HEK293 (cell line): ENCODE measurements at regions not wholly inside any gene's neighbourhood (a gene's known extent, or its start where the extent isn't known, plus 50 kb on each side); places are given as distances from the start of the nearest gene placed in this dataset.

Experiments
- ATF2 ChIP-seq: fragments of 450-650 bp; formaldehyde crosslinking; IDR thresholded peaks from 2 replicates; pipeline ENCODE4 v1.5.1; 2016; ENCODE audit warnings: missing biosample characterization, missing genetic modification characterization, low read depth
- HOXA7 ChIP-seq: sonication (generic); formaldehyde crosslinking; IDR thresholded peaks from 2 replicates; pipeline ENCODE4 v1.8.1; 2022; ENCODE audit warnings: missing genetic modification reagents, borderline replicate concordance
- KLF10 ChIP-seq: fragments of 450-650 bp; IDR thresholded peaks from 2 replicates; pipeline ENCODE4 v1.5.1; 2018; ENCODE audit warnings: missing biosample characterization, mild to moderate bottlenecking, missing genetic modification characterization
- REPIN1 ChIP-seq: fragments of 450-650 bp; formaldehyde crosslinking; IDR thresholded peaks from 2 replicates; pipeline ENCODE4 v1.5.1; 2017; ENCODE audit warnings: missing biosample characterization, missing genetic modification characterization, low read depth
- ZNF184 ChIP-seq: fragments of 450-650 bp; IDR thresholded peaks from 2 replicates; pipeline ENCODE4 v1.5.1; 2018; ENCODE audit warnings: missing biosample characterization, mild to moderate bottlenecking, missing genetic modification characterization
- ZNF274 ChIP-seq, 2 experiments: fragments of 200-500 bp in 1 of 2; fragments of 450-650 bp in 1 of 2; sonication (Bioruptor generic) in 1 of 2; formaldehyde crosslinking in 1 of 2; IDR thresholded peaks; 2 replicates each; pipeline versions ENCODE4 v1.5.1 to v1.6.1; 2014 to 2016; ENCODE audit warnings: borderline replicate concordance in 1 of 2, inconsistent platforms in 1 of 2, low read length in 1 of 2, missing biosample characterization in 1 of 2, missing genetic modification characterization in 1 of 2
- ZNF311 ChIP-seq: fragments of 450-650 bp; formaldehyde crosslinking; IDR thresholded peaks from 2 replicates; pipeline ENCODE4 v1.5.1; 2017; ENCODE audit warnings: missing biosample characterization, missing genetic modification characterization, borderline replicate concordance
- ZNF394 ChIP-seq: fragments of 450-650 bp; formaldehyde crosslinking; IDR thresholded peaks from 2 replicates; pipeline ENCODE4 v1.5.1; 2016; ENCODE audit warnings: missing biosample characterization, missing genetic modification characterization, mild to moderate bottlenecking, moderate library complexity, borderline replicate concordance
- ZNF660 ChIP-seq: fragments of 450-650 bp; IDR thresholded peaks from 2 replicates; pipeline ENCODE4 v1.5.1; 2018; ENCODE audit warnings: missing biosample characterization, mild to moderate bottlenecking, missing genetic modification characterization
- ZNF670 ChIP-seq: fragments of 450-650 bp; formaldehyde crosslinking; IDR thresholded peaks from 2 replicates; pipeline ENCODE4 v1.5.1; 2016; ENCODE audit warnings: missing biosample characterization, missing genetic modification characterization, low read depth
- TF ChIP-seq, protein P1 (sequence below): fragments of 450-650 bp; formaldehyde crosslinking; IDR thresholded peaks from 2 replicates; pipeline ENCODE4 v1.5.1; 2016; ENCODE audit warnings: missing biosample characterization, missing genetic modification characterization
- TF ChIP-seq, protein P2 (sequence below): fragments of 450-650 bp; formaldehyde crosslinking; IDR thresholded peaks from 2 replicates; pipeline ENCODE4 v1.5.1; 2016; ENCODE audit warnings: missing biosample characterization, missing genetic modification characterization

- TF ChIP-seq, protein P1, sequence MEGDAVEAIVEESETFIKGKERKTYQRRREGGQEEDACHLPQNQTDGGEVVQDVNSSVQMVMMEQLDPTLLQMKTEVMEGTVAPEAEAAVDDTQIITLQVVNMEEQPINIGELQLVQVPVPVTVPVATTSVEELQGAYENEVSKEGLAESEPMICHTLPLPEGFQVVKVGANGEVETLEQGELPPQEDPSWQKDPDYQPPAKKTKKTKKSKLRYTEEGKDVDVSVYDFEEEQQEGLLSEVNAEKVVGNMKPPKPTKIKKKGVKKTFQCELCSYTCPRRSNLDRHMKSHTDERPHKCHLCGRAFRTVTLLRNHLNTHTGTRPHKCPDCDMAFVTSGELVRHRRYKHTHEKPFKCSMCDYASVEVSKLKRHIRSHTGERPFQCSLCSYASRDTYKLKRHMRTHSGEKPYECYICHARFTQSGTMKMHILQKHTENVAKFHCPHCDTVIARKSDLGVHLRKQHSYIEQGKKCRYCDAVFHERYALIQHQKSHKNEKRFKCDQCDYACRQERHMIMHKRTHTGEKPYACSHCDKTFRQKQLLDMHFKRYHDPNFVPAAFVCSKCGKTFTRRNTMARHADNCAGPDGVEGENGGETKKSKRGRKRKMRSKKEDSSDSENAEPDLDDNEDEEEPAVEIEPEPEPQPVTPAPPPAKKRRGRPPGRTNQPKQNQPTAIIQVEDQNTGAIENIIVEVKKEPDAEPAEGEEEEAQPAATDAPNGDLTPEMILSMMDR = no peak
- TF ChIP-seq ZNF184 (tag by site-specific recombination) (no peak), HOXA7 (no peak), ZNF660 (tag by site-specific recombination) (no peak), REPIN1 (tag by site-specific recombination) (no peak), ZNF274 (IDR thresholded peaks at IDR 0.05; ENCODE audit: low read length) (no peak), ZNF274 (tag by site-specific recombination; IDR thresholded peaks at IDR 0.05; ENCODE audit: borderline replicate concordance) (no peak), ATF2 (tag by site-specific recombination) (no peak), KLF10 (tag by site-specific recombination) (no peak), ZNF311 (tag by site-specific recombination) (no peak), ZNF670 (no peak), ZNF394 (tag by site-specific recombination) (no peak)
- TF ChIP-seq, protein P2, sequence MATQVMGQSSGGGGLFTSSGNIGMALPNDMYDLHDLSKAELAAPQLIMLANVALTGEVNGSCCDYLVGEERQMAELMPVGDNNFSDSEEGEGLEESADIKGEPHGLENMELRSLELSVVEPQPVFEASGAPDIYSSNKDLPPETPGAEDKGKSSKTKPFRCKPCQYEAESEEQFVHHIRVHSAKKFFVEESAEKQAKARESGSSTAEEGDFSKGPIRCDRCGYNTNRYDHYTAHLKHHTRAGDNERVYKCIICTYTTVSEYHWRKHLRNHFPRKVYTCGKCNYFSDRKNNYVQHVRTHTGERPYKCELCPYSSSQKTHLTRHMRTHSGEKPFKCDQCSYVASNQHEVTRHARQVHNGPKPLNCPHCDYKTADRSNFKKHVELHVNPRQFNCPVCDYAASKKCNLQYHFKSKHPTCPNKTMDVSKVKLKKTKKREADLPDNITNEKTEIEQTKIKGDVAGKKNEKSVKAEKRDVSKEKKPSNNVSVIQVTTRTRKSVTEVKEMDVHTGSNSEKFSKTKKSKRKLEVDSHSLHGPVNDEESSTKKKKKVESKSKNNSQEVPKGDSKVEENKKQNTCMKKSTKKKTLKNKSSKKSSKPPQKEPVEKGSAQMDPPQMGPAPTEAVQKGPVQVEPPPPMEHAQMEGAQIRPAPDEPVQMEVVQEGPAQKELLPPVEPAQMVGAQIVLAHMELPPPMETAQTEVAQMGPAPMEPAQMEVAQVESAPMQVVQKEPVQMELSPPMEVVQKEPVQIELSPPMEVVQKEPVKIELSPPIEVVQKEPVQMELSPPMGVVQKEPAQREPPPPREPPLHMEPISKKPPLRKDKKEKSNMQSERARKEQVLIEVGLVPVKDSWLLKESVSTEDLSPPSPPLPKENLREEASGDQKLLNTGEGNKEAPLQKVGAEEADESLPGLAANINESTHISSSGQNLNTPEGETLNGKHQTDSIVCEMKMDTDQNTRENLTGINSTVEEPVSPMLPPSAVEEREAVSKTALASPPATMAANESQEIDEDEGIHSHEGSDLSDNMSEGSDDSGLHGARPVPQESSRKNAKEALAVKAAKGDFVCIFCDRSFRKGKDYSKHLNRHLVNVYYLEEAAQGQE (tag by site-specific recombination) = no peak
Observed at GRCh38 chr1:113302636-113303035, 87.7 kb upstream of the MAGI3 start.
